HL-60 (cell line): ENCODE measurements at regions not wholly inside any gene's neighbourhood (a gene's known extent, or its start where the extent isn't known, plus 50 kb on each side); places are given as distances from the start of the nearest gene placed in this dataset.

Source experiments
- DNase-seq, 2 experiments: peaks; one replicate each; pipeline ENCODE4 v3.0.0-alpha.2; 2010 to 2020; ENCODE audit warnings: low read depth in 1 of 2, low spot score in 1 of 2
- H3K27ac ChIP-seq: fragments of 250-450 bp; sonication (Bioruptor Pico); replicated peaks from 2 replicates; pipeline ENCODE4 v1.5.1; 2020; ENCODE audit warnings: mild to moderate bottlenecking, moderate library complexity
- H3K27me3 ChIP-seq: fragments of 250-450 bp; sonication (Bioruptor Pico); 2 replicates; pipeline ENCODE4 v1.5.1; 2021; ENCODE audit warnings: mild to moderate bottlenecking, moderate library complexity; ENCODE audit not compliant: insufficient read depth, poor library complexity, severe bottlenecking
- H3K4me3 ChIP-seq: replicated peaks from 2 replicates; pipeline ENCODE4 v1.5.1; 2011; ENCODE audit warnings: mild to moderate bottlenecking, control low read depth, low read length; ENCODE audit not compliant: insufficient read depth
- GABPA ChIP-seq: IDR thresholded peaks from 2 replicates; pipeline ENCODE4 v1.6.1; 2012; ENCODE audit warnings: low read depth
- POLR2AphosphoS5 ChIP-seq: IDR thresholded peaks from 2 replicates; pipeline ENCODE4 v1.6.1; 2012; ENCODE audit warnings: low read depth
- SPI1 ChIP-seq: IDR thresholded peaks from 2 replicates; pipeline ENCODE4 v1.6.1; 2012; ENCODE audit warnings: low read depth, mild to moderate bottlenecking, borderline replicate concordance
- TF ChIP-seq, protein P1 (sequence below): IDR thresholded peaks from one replicate; pipeline ENCODE4 v1.5.1; 2011; ENCODE audit warnings: low read length, control low read depth, inconsistent platforms; ENCODE audit not compliant: insufficient read depth
- TF ChIP-seq, protein P2 (sequence below): IDR thresholded peaks from 2 replicates; pipeline ENCODE4 v1.6.1; 2012; ENCODE audit warnings: low read depth; ENCODE audit not compliant: insufficient replicate concordance

DNA sequence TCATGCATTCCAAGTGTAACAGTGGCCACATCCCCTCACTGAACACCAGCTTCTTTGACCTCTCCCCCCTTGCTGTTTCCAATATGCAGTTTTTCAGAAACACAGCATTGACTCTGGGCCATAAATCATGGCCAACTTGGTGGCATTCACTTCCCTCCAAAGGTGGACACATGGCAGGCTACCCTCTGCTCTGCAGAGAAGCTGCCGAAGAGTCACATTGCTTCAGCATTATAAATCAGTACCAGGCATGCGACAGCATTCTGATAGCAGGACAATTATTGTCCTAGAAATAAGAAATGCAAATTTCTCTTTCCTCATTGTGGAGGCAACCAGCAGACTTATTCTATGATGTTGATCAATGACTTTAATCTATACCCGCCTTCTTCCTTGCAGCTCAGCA, 475.4 kb upstream of the GHITM start:
- Histone ChIP-seq H3K27ac (no peak overlapping the region), H3K27me3 (no peaks in the 10 kb centered on the region), H3K4me3 (no peak overlapping the region)
- no peak for DNase-seq
- TF ChIP-seq, protein P1, sequence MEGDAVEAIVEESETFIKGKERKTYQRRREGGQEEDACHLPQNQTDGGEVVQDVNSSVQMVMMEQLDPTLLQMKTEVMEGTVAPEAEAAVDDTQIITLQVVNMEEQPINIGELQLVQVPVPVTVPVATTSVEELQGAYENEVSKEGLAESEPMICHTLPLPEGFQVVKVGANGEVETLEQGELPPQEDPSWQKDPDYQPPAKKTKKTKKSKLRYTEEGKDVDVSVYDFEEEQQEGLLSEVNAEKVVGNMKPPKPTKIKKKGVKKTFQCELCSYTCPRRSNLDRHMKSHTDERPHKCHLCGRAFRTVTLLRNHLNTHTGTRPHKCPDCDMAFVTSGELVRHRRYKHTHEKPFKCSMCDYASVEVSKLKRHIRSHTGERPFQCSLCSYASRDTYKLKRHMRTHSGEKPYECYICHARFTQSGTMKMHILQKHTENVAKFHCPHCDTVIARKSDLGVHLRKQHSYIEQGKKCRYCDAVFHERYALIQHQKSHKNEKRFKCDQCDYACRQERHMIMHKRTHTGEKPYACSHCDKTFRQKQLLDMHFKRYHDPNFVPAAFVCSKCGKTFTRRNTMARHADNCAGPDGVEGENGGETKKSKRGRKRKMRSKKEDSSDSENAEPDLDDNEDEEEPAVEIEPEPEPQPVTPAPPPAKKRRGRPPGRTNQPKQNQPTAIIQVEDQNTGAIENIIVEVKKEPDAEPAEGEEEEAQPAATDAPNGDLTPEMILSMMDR: no peak
- TF ChIP-seq, protein P2, sequence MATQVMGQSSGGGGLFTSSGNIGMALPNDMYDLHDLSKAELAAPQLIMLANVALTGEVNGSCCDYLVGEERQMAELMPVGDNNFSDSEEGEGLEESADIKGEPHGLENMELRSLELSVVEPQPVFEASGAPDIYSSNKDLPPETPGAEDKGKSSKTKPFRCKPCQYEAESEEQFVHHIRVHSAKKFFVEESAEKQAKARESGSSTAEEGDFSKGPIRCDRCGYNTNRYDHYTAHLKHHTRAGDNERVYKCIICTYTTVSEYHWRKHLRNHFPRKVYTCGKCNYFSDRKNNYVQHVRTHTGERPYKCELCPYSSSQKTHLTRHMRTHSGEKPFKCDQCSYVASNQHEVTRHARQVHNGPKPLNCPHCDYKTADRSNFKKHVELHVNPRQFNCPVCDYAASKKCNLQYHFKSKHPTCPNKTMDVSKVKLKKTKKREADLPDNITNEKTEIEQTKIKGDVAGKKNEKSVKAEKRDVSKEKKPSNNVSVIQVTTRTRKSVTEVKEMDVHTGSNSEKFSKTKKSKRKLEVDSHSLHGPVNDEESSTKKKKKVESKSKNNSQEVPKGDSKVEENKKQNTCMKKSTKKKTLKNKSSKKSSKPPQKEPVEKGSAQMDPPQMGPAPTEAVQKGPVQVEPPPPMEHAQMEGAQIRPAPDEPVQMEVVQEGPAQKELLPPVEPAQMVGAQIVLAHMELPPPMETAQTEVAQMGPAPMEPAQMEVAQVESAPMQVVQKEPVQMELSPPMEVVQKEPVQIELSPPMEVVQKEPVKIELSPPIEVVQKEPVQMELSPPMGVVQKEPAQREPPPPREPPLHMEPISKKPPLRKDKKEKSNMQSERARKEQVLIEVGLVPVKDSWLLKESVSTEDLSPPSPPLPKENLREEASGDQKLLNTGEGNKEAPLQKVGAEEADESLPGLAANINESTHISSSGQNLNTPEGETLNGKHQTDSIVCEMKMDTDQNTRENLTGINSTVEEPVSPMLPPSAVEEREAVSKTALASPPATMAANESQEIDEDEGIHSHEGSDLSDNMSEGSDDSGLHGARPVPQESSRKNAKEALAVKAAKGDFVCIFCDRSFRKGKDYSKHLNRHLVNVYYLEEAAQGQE: no peak

DNA sequence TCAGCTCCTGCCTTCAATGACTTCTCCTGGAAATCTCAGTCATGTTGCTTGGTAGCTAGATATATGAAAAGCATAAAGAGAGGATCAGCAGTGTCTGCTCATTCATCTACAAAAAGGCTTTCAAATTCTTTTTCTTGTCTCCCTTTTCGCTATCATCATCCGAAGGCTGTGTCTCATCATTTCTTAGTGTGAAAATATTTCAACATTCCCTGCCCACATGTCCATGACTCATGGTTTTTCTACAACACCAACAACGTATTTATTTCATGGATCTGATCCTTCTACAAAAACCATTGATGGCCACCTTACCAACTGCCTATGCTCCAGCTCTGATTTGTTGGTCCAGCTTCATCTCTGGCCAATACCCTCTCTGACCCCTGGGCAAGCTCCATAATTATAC, 472.5 kb upstream of the GHITM start:
- TF ChIP-seq, protein P1: no peak
- TF ChIP-seq SPI1: no peak
- no peak for TF ChIP-seq GABPA
- TF ChIP-seq POLR2AphosphoS5: no peak
- TF ChIP-seq, protein P2: no peak
- DNase-seq: no peak
- Histone ChIP-seq H3K27me3 (no peaks in the 10 kb centered on the region), H3K27ac (no peak overlapping the region), H3K4me3 (no peak overlapping the region)

DNA sequence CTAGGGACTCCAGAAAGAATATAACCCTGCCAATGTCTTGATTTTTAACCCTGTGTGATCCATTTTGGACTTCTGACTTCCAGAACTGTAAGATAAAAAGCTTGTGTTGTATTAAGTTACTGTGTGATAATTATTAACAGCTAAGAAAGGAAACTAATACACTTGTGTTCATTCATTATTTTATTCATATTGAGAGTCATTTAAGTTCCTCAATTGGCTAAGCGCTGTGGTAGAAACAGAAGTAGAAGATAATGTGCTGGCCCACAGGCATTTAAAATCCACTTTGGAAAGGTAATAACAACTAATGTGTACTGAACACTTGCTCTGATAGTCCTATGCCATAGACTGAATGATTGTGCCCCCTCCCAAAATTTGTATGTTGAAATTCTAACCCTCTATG, 471.7 kb upstream of the GHITM start:
- Histone ChIP-seq H3K4me3 (no peak overlapping the region), H3K27me3 (no peaks in the 10 kb centered on the region), H3K27ac (no peak overlapping the region)
- TF ChIP-seq, protein P2: no peak
- TF ChIP-seq GABPA: no peak
- TF ChIP-seq POLR2AphosphoS5: no peak
- TF ChIP-seq, protein P1: no peak
- no peak for TF ChIP-seq SPI1
- no peak for DNase-seq
